GF-D8 (cell line): ENCODE measurements at regions not wholly inside any gene's neighbourhood (a gene's known extent, or its start where the extent isn't known, plus 50 kb on each side); places are given as distances from the start of the nearest gene placed in this dataset.

Experiments
- DNase-seq: peaks from one replicate; lab custom pipeline; 2025; lab: John Stamatoyannopoulos, UW

GRCh38 chr5:167485061-167485774, 806.2 kb upstream of the WWC1 start:
- DNase-seq: no peak

- DNase-seq: no peak
These were observed 803.1 kb upstream of the WWC1 start for GRCh38 chr5:167488371-167488770.

- no peak for DNase-seq
These were observed 802.2 kb upstream of the WWC1 start for GRCh38 chr5:167489202-167489601.

- no peak for DNase-seq
These were observed 787.3 kb upstream of the WWC1 start for GRCh38 chr5:167503926-167504720.

- no peak for DNase-seq
These were observed 783.8 kb upstream of the WWC1 start for GRCh38 chr5:167507463-167508233.

- DNase-seq: no peak
These were observed 782.4 kb upstream of the WWC1 start for GRCh38 chr5:167509076-167509475.

- no peak for DNase-seq
These were observed 780.2 kb upstream of the WWC1 start for GRCh38 chr5:167511276-167511675.

GRCh38 chr5:167512111-167512510, 779.3 kb upstream of the WWC1 start:
- DNase-seq: no peak

- DNase-seq: no peak
These were observed 778.1 kb upstream of the WWC1 start for GRCh38 chr5:167513381-167513780.

GRCh38 chr5:167514461-167514860, 777.0 kb upstream of the WWC1 start:
- no peak for DNase-seq

- DNase-seq: no peak
These were observed 766.4 kb upstream of the WWC1 start for GRCh38 chr5:167525004-167525403.

- DNase-seq: no peak
These were observed 762.8 kb upstream of the WWC1 start for GRCh38 chr5:167528651-167529050.

- DNase-seq: no peak
These were observed 760.9 kb upstream of the WWC1 start for GRCh38 chr5:167530548-167530947.

GRCh38 chr5:167533814-167534795, 757.3 kb upstream of the WWC1 start:
- DNase-seq: no peak

GRCh38 chr5:167539747-167540146, 751.7 kb upstream of the WWC1 start:
- DNase-seq: no peak

- no peak for DNase-seq
These were observed 745.2 kb upstream of the WWC1 start for GRCh38 chr5:167546270-167546669.

GRCh38 chr5:167552356-167552755, 739.1 kb upstream of the WWC1 start:
- DNase-seq: no peak

GRCh38 chr5:167553511-167553910, 737.9 kb upstream of the WWC1 start:
- DNase-seq: no peak

GRCh38 chr5:167554564-167555290, 736.7 kb upstream of the WWC1 start:
- no peak for DNase-seq

GRCh38 chr5:167555565-167556166, 735.8 kb upstream of the WWC1 start:
- no peak for DNase-seq
